ENCODE measurements at regions not wholly inside any gene's neighbourhood (a gene's known extent, or its start where the extent isn't known, plus 50 kb on each side); places are given as distances from the start of the nearest gene placed in this dataset.

- TF ChIP-seq FOXM1 (IDR thresholded peaks at IDR 0.05; ENCODE audit: borderline replicate concordance, low read depth) = no peak
- TF ChIP-seq, protein P1, sequence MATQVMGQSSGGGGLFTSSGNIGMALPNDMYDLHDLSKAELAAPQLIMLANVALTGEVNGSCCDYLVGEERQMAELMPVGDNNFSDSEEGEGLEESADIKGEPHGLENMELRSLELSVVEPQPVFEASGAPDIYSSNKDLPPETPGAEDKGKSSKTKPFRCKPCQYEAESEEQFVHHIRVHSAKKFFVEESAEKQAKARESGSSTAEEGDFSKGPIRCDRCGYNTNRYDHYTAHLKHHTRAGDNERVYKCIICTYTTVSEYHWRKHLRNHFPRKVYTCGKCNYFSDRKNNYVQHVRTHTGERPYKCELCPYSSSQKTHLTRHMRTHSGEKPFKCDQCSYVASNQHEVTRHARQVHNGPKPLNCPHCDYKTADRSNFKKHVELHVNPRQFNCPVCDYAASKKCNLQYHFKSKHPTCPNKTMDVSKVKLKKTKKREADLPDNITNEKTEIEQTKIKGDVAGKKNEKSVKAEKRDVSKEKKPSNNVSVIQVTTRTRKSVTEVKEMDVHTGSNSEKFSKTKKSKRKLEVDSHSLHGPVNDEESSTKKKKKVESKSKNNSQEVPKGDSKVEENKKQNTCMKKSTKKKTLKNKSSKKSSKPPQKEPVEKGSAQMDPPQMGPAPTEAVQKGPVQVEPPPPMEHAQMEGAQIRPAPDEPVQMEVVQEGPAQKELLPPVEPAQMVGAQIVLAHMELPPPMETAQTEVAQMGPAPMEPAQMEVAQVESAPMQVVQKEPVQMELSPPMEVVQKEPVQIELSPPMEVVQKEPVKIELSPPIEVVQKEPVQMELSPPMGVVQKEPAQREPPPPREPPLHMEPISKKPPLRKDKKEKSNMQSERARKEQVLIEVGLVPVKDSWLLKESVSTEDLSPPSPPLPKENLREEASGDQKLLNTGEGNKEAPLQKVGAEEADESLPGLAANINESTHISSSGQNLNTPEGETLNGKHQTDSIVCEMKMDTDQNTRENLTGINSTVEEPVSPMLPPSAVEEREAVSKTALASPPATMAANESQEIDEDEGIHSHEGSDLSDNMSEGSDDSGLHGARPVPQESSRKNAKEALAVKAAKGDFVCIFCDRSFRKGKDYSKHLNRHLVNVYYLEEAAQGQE (IDR thresholded peaks at IDR 0.05; ENCODE audit: low read depth) = no peak
- TF ChIP-seq TAF1 (IDR thresholded peaks at IDR 0.05; ENCODE audit: low read depth) = no peak
- TF ChIP-seq, protein P2, sequence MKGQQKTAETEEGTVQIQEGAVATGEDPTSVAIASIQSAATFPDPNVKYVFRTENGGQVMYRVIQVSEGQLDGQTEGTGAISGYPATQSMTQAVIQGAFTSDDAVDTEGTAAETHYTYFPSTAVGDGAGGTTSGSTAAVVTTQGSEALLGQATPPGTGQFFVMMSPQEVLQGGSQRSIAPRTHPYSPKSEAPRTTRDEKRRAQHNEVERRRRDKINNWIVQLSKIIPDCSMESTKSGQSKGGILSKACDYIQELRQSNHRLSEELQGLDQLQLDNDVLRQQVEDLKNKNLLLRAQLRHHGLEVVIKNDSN (IDR thresholded peaks at IDR 0.05) = no peak
- TF ChIP-seq CEBPB (IDR thresholded peaks at IDR 0.05) = no peak
- no peak for TF ChIP-seq YY1 (IDR thresholded peaks at IDR 0.05; ENCODE audit: low read depth)
- no peak for TF ChIP-seq ZBTB7A (IDR thresholded peaks at IDR 0.05; ENCODE audit: low read depth)
- TF ChIP-seq RAD21 (IDR thresholded peaks at IDR 0.05; ENCODE audit: low read depth) = no peak
- no peak for TF ChIP-seq CREB1 (IDR thresholded peaks at IDR 0.05; ENCODE audit: low read depth)
- no peak for TF ChIP-seq TEAD4 (IDR thresholded peaks at IDR 0.05)
- no peak for TF ChIP-seq TCF12 (IDR thresholded peaks at IDR 0.05; ENCODE audit: low read depth)
- TF ChIP-seq NFIC (IDR thresholded peaks at IDR 0.05) = no peak
- no peak for TF ChIP-seq MAX (IDR thresholded peaks at IDR 0.05)
- no peak for TF ChIP-seq EGR1 (IDR thresholded peaks at IDR 0.05)
Measured at GRCh38 chr6:130644175-130644574, 183.0 kb upstream of the SMLR1 start.
